GM19023 (cell line): ENCODE measurements at regions not wholly inside any gene's neighbourhood (a gene's known extent, or its start where the extent isn't known, plus 50 kb on each side); places are given as distances from the start of the nearest gene placed in this dataset.

Source experiments
- ATAC-seq: cut with Tn5 transposase; IDR thresholded peaks from one replicate; pipeline ENCODE4 v1.9.1; 2021; ENCODE audit warnings: mild to moderate bottlenecking, moderate library complexity; ENCODE audit not compliant: unreplicated experiment

DNA sequence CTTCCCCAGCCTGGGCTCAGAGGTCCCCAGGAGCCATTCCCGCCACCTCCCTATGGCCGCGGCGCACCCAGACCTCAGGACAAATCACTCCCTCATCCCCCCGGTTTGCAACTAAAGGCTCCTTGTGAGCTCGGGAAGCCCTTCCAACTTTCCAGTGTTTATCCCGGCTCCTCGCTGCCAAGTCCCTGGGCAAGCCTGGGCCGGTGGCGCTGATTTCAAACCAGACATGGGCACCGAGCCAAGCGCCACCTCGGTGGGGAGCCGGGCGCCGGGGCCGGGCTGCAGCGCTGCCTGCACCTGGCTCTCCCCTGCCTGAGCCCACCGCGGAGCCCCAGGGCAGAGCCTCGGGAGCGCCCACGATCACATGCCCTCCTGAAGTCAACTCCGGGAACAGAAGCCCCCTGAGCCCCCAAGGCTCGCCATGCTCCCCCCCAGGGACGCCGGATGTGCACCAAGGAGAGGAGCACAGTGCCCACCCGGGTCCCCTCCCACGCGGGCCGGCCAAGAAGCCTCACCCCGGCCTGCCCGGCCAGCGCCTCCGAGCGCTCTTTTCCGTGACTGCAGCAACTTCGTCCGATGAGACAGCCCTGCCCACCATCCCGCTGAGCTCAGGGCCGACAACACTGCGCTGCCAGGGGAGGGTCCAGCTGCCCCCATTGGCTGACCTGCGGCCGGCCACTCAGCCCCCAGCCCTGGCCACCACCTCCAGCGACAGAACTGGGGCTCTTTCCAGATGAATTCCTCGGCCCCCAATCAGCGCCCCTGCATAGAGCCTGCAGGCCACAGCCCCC lies 50.0 kb downstream of the NCOR2 start:
- no peak for ATAC-seq

DNA sequence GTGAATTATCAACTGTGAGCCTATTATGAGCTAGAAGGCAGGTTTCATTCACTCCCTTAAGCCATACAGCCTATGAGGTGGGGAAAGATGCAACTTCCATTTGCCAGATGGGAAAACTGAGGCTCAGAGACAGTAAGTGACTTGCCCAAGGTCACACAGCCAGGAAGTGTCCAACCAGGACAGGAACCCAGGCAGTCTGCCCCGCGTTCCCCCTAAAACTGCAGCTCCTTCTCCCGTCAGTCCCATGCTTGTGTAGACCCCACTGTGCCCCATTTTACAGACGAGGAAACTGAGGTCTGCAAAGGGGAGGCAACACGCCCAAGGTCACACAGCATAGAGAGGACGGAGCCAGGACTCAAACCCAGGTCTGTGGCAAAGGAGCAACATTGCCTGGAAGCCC lies 50.6 kb downstream of the NCOR2 start:
- ATAC-seq = no peak

DNA sequence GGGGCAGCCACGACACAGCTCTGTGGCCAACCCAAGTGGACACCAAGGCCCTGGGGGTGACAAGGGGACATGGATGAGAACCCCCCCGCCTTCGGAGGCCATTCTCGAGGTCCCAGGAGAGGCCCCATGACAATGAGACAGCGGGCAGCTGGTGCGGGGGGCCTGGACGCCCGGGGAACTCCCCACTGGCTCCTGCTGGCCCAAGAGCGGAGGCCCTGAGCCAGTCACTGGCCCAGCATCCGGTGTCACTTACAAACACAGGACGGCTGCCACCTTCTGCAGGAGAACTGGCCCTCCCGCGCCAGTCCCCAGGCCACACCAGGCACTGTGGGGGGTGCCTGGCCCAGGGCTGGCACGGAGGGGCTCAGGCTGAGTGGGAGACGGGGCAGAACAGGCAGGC lies 51.4 kb downstream of the NCOR2 start:
- ATAC-seq = no peak

GRCh38 chr12:124514996-124515932 lies 52.1 kb downstream of the NCOR2 start:
- ATAC-seq = no peak

- no peak for ATAC-seq
Observed at GRCh38 chr12:124514145-124514995, 53.0 kb downstream of the NCOR2 start.

DNA sequence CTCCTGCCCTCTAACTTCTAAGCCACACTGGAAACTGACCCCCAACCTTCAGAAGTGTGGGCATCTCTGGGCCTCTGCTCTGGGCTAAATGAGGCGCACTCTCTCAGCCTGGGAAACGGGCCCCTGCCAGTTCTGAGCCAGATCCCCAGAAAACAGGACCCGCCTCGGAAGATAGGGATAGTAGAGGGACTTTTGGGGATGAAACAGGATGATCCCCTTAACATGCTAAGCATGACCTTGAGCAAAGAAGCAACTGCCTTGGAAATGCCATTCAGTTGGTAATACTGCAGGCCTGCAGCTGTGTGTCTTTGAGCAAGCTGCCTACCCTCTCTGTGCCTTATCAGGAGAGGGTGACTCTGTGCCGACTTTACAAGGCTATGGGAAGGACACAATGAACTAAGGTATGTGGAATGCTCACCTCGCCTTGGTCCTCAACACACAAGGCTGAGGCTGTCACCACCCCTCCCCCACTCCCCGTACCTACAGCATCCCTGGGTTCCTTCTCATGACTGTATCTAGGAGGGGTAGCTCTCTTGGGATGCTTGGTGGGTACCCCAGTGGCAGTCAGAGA lies 54.0 kb downstream of the NCOR2 start:
- ATAC-seq = no peak

DNA sequence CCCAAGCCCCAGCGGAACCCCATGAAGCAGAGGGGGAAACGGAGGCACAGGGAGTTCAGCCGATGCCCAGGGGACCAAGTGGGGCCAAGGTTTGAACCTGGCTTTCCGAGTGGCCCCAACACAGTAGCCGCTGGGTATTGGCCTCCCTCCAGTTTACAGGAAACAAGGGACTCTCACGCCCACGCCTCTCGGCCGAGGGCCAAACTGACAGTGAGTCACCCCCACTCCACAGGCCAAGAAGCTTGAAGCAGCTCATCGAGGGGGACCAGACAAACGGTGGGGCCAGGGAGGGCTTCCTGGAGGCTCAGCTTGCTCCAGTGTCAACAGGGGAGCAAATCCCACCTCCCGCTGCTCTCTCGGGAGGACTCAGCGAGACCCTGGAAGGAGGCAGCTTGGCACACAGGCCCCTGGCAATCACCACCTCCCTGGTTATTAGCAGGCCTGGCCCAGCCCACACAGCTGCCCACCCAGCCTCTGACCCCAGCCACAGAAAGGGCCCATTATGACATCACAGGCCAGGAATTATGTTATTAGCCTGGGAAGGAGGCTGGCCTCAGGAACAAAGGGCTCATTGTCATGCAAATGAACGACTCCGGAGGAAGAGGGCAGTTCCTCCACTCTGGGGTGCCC lies 54.6 kb downstream of the NCOR2 start:
- ATAC-seq = no peak

GRCh38 chr12:124511259-124511985 lies 56.0 kb downstream of the NCOR2 start:
- ATAC-seq = no peak

DNA sequence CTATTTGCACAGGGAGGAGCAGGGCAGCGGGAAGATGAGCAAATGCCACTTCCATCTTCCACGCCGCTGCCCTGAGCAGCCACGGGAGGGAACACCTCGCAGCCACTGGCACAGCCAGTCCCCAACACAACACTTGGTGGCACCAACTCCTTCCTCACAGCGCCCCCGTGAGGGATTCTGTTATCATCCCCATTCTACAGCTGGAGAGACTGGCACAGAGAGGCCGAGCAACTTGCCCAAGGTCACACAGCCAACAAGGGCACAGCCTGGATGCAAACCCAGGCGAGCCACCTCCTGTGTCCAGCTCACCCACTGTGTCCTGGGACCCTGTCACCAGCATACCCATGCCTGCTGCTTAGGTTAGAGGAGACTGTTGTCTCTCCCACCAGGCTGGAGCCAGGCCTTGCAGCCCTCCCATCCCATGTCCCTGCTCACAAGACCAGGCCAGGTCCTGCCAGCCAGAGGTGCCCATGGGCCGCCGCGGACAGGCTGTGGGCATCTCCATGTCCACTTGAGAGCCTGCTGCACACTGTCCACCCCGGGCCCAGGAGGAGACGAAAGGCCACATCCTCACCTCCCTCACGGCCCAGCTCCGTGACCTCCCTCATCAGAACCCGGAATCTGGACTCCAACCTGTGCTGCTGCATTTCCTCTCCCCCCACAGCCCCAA lies 57.0 kb downstream of the NCOR2 start:
- ATAC-seq = no peak

DNA sequence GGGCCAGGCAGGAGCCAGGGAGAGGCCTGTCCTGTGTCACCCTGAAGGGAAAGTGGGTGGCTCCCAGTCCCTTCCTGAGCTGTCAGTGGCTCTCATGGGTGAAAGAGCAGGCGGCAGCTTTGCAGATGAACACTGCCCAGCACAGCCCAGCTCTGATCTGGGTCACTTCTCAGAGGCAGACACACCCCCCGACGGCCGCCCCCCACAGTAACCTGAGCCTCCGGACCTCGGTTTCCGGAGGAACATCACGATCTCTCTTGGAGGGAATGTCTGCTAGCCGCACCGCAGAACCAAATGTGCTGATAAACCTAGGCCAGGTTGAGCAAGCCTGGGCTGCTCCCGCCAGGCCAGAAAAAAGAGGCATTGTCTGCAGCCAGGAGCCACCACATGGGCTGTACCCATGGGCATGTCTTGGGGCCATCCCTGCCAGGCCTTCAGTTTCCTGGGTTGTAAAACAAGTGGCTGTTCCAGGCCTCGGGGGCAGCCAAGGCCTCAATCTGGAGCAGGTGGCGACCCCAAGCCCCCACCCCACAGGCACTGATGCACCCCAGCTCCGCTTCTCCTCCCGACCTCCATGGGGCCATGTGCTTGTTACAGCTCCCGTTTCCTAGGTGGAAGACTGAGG lies 57.6 kb downstream of the NCOR2 start:
- ATAC-seq = no peak

GRCh38 chr12:124509300-124509675 lies 58.1 kb downstream of the NCOR2 start:
- ATAC-seq = no peak

GRCh38 chr12:124508381-124509079 lies 58.9 kb downstream of the NCOR2 start:
- ATAC-seq = no peak

GRCh38 chr12:124507188-124508109 lies 60.0 kb downstream of the NCOR2 start:
- no peak for ATAC-seq

- ATAC-seq = no peak
Observed at GRCh38 chr12:124506832-124507153, 60.6 kb downstream of the NCOR2 start.

DNA sequence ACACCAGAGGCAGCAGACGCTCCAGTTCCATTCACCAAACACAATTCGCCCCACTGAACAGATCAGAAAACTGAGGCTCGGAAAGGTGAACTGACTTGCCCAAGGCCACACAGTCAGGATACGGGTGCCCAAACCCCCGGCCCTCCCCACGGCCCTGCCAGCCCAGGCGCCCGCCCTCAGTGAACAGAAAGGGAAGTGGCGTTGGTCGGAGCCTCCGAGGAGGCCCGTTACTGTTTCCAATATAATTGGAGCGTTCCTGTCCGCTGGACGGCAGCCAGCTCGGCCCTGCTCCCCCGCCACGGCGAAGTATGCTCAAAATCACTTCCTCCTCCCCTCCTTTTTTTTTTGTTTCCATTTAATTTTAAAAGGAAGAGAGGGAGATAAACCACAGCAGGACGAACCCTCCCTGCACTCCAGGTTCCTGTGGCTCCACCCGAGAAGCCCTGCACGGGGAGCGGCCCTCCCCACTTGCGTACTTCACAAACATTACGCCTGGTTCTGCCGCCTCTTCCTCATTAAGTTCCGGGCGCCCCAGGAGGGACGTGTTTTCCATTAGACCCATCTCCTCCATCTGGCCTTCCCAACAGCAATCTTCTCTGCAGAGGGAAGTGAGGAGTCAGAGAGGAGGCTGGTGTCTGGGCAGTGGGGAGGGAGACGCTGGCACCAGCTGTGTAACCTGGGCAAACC lies 61.1 kb downstream of the NCOR2 start:
- no peak for ATAC-seq

- no peak for ATAC-seq
Observed at GRCh38 chr12:124505001-124505818, 62.2 kb downstream of the NCOR2 start.
